ENCODE measurements at regions not wholly inside any gene's neighbourhood (a gene's known extent, or its start where the extent isn't known, plus 50 kb on each side); places are given as distances from the start of the nearest gene placed in this dataset.
"Not testable (repeated sequence)": the region's sequence is repeated elsewhere in the genome, so short reads cannot be mapped to it uniquely, and the experiment has no call there.

- H3K4me3 Mint-ChIP-seq; H3K36me3 Mint-ChIP-seq; H3K27ac Mint-ChIP-seq; POLR2A ChIA-PET; H3K27me3 Mint-ChIP-seq; ATAC-seq (ENCODE audit: low read depth); H3K9me3 Mint-ChIP-seq; H3K4me1 Mint-ChIP-seq; DNase-seq: not testable (repeated sequence)
Observed at GRCh38 chr3:73193943-73194342, 132.5 kb downstream of the EBLN2 start.

- H3K4me3 Mint-ChIP-seq, result no peak overlapping the region
- H3K9me3 Mint-ChIP-seq, result peaks cover 3% of the 10 kb centered on the region
- no peaks in the 10 kb centered on the region for H3K36me3 Mint-ChIP-seq
- ATAC-seq (ENCODE audit: low read depth), result no peak
- H3K4me1 Mint-ChIP-seq, result no peaks in the 10 kb centered on the region
- H3K27ac Mint-ChIP-seq, result no peak overlapping the region
- H3K27me3 Mint-ChIP-seq, result no peaks in the 10 kb centered on the region
- DNase-seq, result no peak
- POLR2A ChIA-PET, result no interaction called here
Observed at GRCh38 chr3:73197187-73197586, 135.7 kb downstream of the EBLN2 start.

- no peaks in the 10 kb centered on the region for H3K27me3 Mint-ChIP-seq
- POLR2A ChIA-PET, result no interaction called here
- H3K27ac Mint-ChIP-seq, result no peak overlapping the region
- DNase-seq (no peak), ATAC-seq (ENCODE audit: low read depth) (no peak)
- no peaks in the 10 kb centered on the region for H3K4me1 Mint-ChIP-seq
- no peaks in the 10 kb centered on the region for H3K9me3 Mint-ChIP-seq
- H3K36me3 Mint-ChIP-seq, result no peaks in the 10 kb centered on the region
- H3K4me3 Mint-ChIP-seq, result no peak overlapping the region
Observed at GRCh38 chr3:73203101-73203500, 141.6 kb downstream of the EBLN2 start.

- no peaks in the 10 kb centered on the region for H3K27me3 Mint-ChIP-seq
Observed at GRCh38 chr3:73203633-73204032, 142.2 kb downstream of the EBLN2 start.

GRCh38 chr3:73204841-73205240 is 143.4 kb downstream of the EBLN2 start:
- H3K27me3 Mint-ChIP-seq, result no peaks in the 10 kb centered on the region
- no peak overlapping the region for H3K4me3 Mint-ChIP-seq

More at GRCh38 chr3:73203633-73204032, 142.2 kb downstream of the EBLN2 start:
- Mint-ChIP-seq H3K4me1 (no peaks in the 10 kb centered on the region), H3K27ac (no peak overlapping the region), H3K36me3 (no peaks in the 10 kb centered on the region), H3K9me3 (no peaks in the 10 kb centered on the region), H3K4me3 (no peak overlapping the region)
- DNase-seq (no peak), ATAC-seq (ENCODE audit: low read depth) (no peak)
- POLR2A ChIA-PET, result no interaction called here

GRCh38 chr3:73206030-73206429 is 144.6 kb downstream of the EBLN2 start:
- POLR2A ChIA-PET, result no interaction called here
- H3K36me3 Mint-ChIP-seq, result no peaks in the 10 kb centered on the region
- no peaks in the 10 kb centered on the region for H3K27me3 Mint-ChIP-seq
- DNase-seq (no peak), ATAC-seq (ENCODE audit: low read depth) (no peak)
- H3K4me1 Mint-ChIP-seq, result no peaks in the 10 kb centered on the region
- no peak overlapping the region for H3K27ac Mint-ChIP-seq
- no peak overlapping the region for H3K4me3 Mint-ChIP-seq
- no peaks in the 10 kb centered on the region for H3K9me3 Mint-ChIP-seq

More at GRCh38 chr3:73204841-73205240, 143.4 kb downstream of the EBLN2 start:
- no peaks in the 10 kb centered on the region for H3K4me1 Mint-ChIP-seq
- no peak for ATAC-seq (ENCODE audit: low read depth)
- no peak for DNase-seq
- H3K27ac Mint-ChIP-seq, result no peak overlapping the region
- no peaks in the 10 kb centered on the region for H3K9me3 Mint-ChIP-seq
- POLR2A ChIA-PET, result interaction anchor here (0.6 kb wide), 1 partner anchor 194 kb away, joined by 3 read pairs; no protein-coding TSS in a partner anchor
- no peaks in the 10 kb centered on the region for H3K36me3 Mint-ChIP-seq

GRCh38 chr3:73207946-73208440 is 146.5 kb downstream of the EBLN2 start:
- Mint-ChIP-seq H3K27me3 (no peaks in the 10 kb centered on the region), H3K36me3 (no peaks in the 10 kb centered on the region), H3K9me3 (no peaks in the 10 kb centered on the region), H3K4me1 (no peaks in the 10 kb centered on the region), H3K27ac (no peak overlapping the region), H3K4me3 (no peak overlapping the region)
- ATAC-seq (ENCODE audit: low read depth) (no peak), DNase-seq (no peak)
- POLR2A ChIA-PET, result no interaction called here

GRCh38 chr3:73210759-73211158 is 149.3 kb downstream of the EBLN2 start:
- Mint-ChIP-seq H3K4me3 (no peak overlapping the region), H3K9me3 (no peaks in the 10 kb centered on the region), H3K36me3 (no peaks in the 10 kb centered on the region), H3K27ac (no peak overlapping the region), H3K27me3 (no peaks in the 10 kb centered on the region), H3K4me1 (no peaks in the 10 kb centered on the region)
- ATAC-seq (ENCODE audit: low read depth), result no peak
- POLR2A ChIA-PET, result no interaction called here
- no peak for DNase-seq

GRCh38 chr3:73212683-73213082 is 151.2 kb downstream of the EBLN2 start:
- Mint-ChIP-seq H3K36me3 (no peaks in the 10 kb centered on the region), H3K4me3 (no peak overlapping the region), H3K27me3 (no peaks in the 10 kb centered on the region), H3K9me3 (no peaks in the 10 kb centered on the region), H3K4me1 (no peaks in the 10 kb centered on the region), H3K27ac (no peak overlapping the region)
- POLR2A ChIA-PET, result no interaction called here
- no peak for DNase-seq
- ATAC-seq (ENCODE audit: low read depth), result no peak

GRCh38 chr3:73213896-73214295 is 152.4 kb downstream of the EBLN2 start:
- ATAC-seq (ENCODE audit: low read depth) (no peak), DNase-seq (no peak)
- POLR2A ChIA-PET, result no interaction called here

GRCh38 chr3:73214846-73215245 is 153.4 kb downstream of the EBLN2 start:
- DNase-seq (no peak), ATAC-seq (ENCODE audit: low read depth) (no peak)
- no peaks in the 10 kb centered on the region for H3K27me3 Mint-ChIP-seq
- H3K4me3 Mint-ChIP-seq, result no peak overlapping the region
- H3K4me1 Mint-ChIP-seq, result no peaks in the 10 kb centered on the region
- H3K27ac Mint-ChIP-seq, result no peak overlapping the region
- no peaks in the 10 kb centered on the region for H3K9me3 Mint-ChIP-seq
- POLR2A ChIA-PET, result no interaction called here
- H3K36me3 Mint-ChIP-seq, result no peaks in the 10 kb centered on the region

More at GRCh38 chr3:73213896-73214295, 152.4 kb downstream of the EBLN2 start:
- no peaks in the 10 kb centered on the region for H3K36me3 Mint-ChIP-seq
- H3K4me1 Mint-ChIP-seq, result no peaks in the 10 kb centered on the region
- H3K27me3 Mint-ChIP-seq, result no peaks in the 10 kb centered on the region
- H3K4me3 Mint-ChIP-seq, result no peak overlapping the region
- no peaks in the 10 kb centered on the region for H3K9me3 Mint-ChIP-seq
- no peak overlapping the region for H3K27ac Mint-ChIP-seq

GRCh38 chr3:73215281-73215680 is 153.8 kb downstream of the EBLN2 start:
- Mint-ChIP-seq H3K36me3 (no peaks in the 10 kb centered on the region), H3K27ac (no peak overlapping the region), H3K27me3 (no peaks in the 10 kb centered on the region), H3K9me3 (no peaks in the 10 kb centered on the region), H3K4me3 (no peak overlapping the region), H3K4me1 (no peaks in the 10 kb centered on the region)
- ATAC-seq (ENCODE audit: low read depth) (no peak), DNase-seq (no peak)
- POLR2A ChIA-PET, result no interaction called here

- H3K4me1 Mint-ChIP-seq, result no peaks in the 10 kb centered on the region
- H3K9me3 Mint-ChIP-seq, result no peaks in the 10 kb centered on the region
- H3K27me3 Mint-ChIP-seq, result no peaks in the 10 kb centered on the region
- H3K4me3 Mint-ChIP-seq, result no peak overlapping the region
- ATAC-seq (ENCODE audit: low read depth) (no peak), DNase-seq (no peak)
- POLR2A ChIA-PET, result no interaction called here
- H3K27ac Mint-ChIP-seq, result no peak overlapping the region
- H3K36me3 Mint-ChIP-seq, result no peaks in the 10 kb centered on the region
Observed at GRCh38 chr3:73215901-73216300, 154.4 kb downstream of the EBLN2 start.

- H3K9me3 Mint-ChIP-seq, result no peaks in the 10 kb centered on the region
- no peaks in the 10 kb centered on the region for H3K4me1 Mint-ChIP-seq
- H3K27ac Mint-ChIP-seq, result no peak overlapping the region
- ATAC-seq (ENCODE audit: low read depth) (no peak), DNase-seq (no peak)
- POLR2A ChIA-PET, result no interaction called here
- no peaks in the 10 kb centered on the region for H3K27me3 Mint-ChIP-seq
- no peak overlapping the region for H3K4me3 Mint-ChIP-seq
- no peaks in the 10 kb centered on the region for H3K36me3 Mint-ChIP-seq
Observed at GRCh38 chr3:73216310-73216709, 154.9 kb downstream of the EBLN2 start.

GRCh38 chr3:73222126-73222525 is 160.7 kb downstream of the EBLN2 start:
- Mint-ChIP-seq H3K36me3 (no peaks in the 10 kb centered on the region), H3K27me3 (no peaks in the 10 kb centered on the region), H3K4me1 (no peaks in the 10 kb centered on the region), H3K27ac (no peak overlapping the region), H3K9me3 (no peaks in the 10 kb centered on the region), H3K4me3 (no peak overlapping the region)
- no peak for DNase-seq
- POLR2A ChIA-PET, result no interaction called here
- no peak for ATAC-seq (ENCODE audit: low read depth)

Data from activated naive CD8-positive, alpha-beta T cell treated with anti-CD3 and anti-CD28 coated beads, Interleukin-2, amount 10 ng/mL, durations not matched to agents 7 days and 5 days (primary cell).